ENCODE measurements at regions not wholly inside any gene's neighbourhood (a gene's known extent, or its start where the extent isn't known, plus 50 kb on each side); places are given as distances from the start of the nearest gene placed in this dataset.
A peak's percentile ranks its signal among the peaks of the same experiment; 100 is the strongest.

GRCh38 chr14:31944256-31945073 lies 132.6 kb upstream of the ARHGAP5 start:
- DNase-seq, result no peak

- no peak for DNase-seq
Measured at GRCh38 chr14:31945074-31945613, 132.0 kb upstream of the ARHGAP5 start.

- DNase-seq, result no peak
Measured at GRCh38 chr14:31945701-31946100, 131.4 kb upstream of the ARHGAP5 start.

GRCh38 chr14:31947076-31947475 lies 130.0 kb upstream of the ARHGAP5 start:
- no peak for DNase-seq

- DNase-seq, result no peak
Measured at GRCh38 chr14:31947680-31948595, 129.2 kb upstream of the ARHGAP5 start.

GRCh38 chr14:31949709-31950108 lies 127.4 kb upstream of the ARHGAP5 start:
- DNase-seq, result peak; percentile 36

- no peak for DNase-seq
Measured at GRCh38 chr14:31950331-31950730, 126.8 kb upstream of the ARHGAP5 start.

GRCh38 chr14:31950764-31951637 lies 126.1 kb upstream of the ARHGAP5 start:
- DNase-seq, result peak; percentile 34

- DNase-seq, result no peak
Measured at GRCh38 chr14:31951638-31951964, 125.5 kb upstream of the ARHGAP5 start.

GRCh38 chr14:31952573-31952972 lies 124.5 kb upstream of the ARHGAP5 start:
- no peak for DNase-seq

- no peak for DNase-seq
Measured at GRCh38 chr14:31953210-31953609, 123.9 kb upstream of the ARHGAP5 start.

GRCh38 chr14:31954991-31955390 lies 122.1 kb upstream of the ARHGAP5 start:
- no peak for DNase-seq

- DNase-seq, result no peak
Measured at GRCh38 chr14:31955936-31956579, 121.0 kb upstream of the ARHGAP5 start.

- no peak for DNase-seq
Measured at GRCh38 chr14:31957565-31957964, 119.5 kb upstream of the ARHGAP5 start.

GRCh38 chr14:31960039-31960438 lies 117.1 kb upstream of the ARHGAP5 start:
- DNase-seq, result no peak

GRCh38 chr14:31961896-31962295 lies 115.2 kb upstream of the ARHGAP5 start:
- DNase-seq, result no peak

GRCh38 chr14:31962920-31963319 lies 114.2 kb upstream of the ARHGAP5 start:
- DNase-seq, result no peak

- DNase-seq, result no peak
Measured at GRCh38 chr14:31963587-31963986, 113.5 kb upstream of the ARHGAP5 start.

GRCh38 chr14:31964490-31964889 lies 112.6 kb upstream of the ARHGAP5 start:
- DNase-seq, result no peak

GRCh38 chr14:31965071-31965734 lies 111.9 kb upstream of the ARHGAP5 start:
- no peak for DNase-seq

- DNase-seq, result no peak
Measured at GRCh38 chr14:31965735-31966598, 111.1 kb upstream of the ARHGAP5 start.
